ENCODE measurements at regions not wholly inside any gene's neighbourhood (a gene's known extent, or its start where the extent isn't known, plus 50 kb on each side); places are given as distances from the start of the nearest gene placed in this dataset.
"Not testable (repeated sequence)": the region's sequence is repeated elsewhere in the genome, so short reads cannot be mapped to it uniquely, and the experiment has no call there.

DNA sequence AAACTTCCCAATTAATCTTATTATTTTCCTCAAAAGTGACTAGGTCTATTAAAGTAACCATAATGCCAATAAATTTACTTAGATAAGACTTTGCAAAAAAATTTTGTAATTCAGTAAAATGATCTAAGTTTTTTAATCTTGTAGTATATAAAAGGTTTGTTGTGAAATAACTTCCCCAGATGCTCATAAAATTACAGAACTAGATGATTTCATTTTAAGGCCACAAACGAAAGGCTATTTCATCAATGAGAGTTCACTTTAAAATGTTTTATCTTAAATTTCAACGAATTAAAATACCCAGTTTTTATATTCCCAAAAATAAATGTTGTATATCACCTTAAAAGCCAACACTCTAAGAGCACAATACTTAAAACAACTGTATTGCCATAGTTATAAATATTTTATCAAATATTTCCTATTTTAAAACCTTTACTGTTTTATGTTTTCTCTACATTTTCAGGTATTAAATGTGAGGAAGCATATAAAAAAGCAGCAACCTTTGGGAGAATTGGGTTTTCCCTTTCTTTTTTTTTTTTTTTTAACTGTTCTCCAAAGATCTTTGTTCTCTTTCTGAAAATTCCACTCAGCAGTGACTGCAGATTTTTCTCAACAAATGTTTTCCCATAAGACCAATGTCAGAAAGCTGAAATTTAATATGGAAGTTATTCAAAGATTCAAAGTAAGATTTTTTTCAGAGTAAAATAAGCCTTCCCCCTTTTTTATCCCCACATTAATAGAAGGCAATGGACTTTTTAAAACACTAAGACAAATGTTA, 169.9 kb downstream of the CYB561 start:
- peak overlapping the region; percentile 67 for H3K27ac ChIP-seq (ENCODE audit: low read depth, low read length, severe bottlenecking)
- no peaks in the 10 kb centered on the region for H3K9me3 ChIP-seq (ENCODE audit: control insufficient read depth, low read length)
- H3K4me1 ChIP-seq (ENCODE audit: control insufficient read depth, insufficient read depth, low read length, poor library complexity, severe bottlenecking): peaks cover 8% of the 10 kb centered on the region
- no CpG with 5 or more reads among the region's 2 CpGs for WGBS, 2 experiments (ENCODE audit: insufficient coverage in 2 of 2)
- no peaks in the 10 kb centered on the region for H3K36me3 ChIP-seq (ENCODE audit: control insufficient read depth, insufficient read depth, low read length)
- H3K4me3 ChIP-seq (ENCODE audit: extremely low read depth, insufficient read depth, low read length, poor library complexity, severe bottlenecking): no peak overlapping the region

DNA sequence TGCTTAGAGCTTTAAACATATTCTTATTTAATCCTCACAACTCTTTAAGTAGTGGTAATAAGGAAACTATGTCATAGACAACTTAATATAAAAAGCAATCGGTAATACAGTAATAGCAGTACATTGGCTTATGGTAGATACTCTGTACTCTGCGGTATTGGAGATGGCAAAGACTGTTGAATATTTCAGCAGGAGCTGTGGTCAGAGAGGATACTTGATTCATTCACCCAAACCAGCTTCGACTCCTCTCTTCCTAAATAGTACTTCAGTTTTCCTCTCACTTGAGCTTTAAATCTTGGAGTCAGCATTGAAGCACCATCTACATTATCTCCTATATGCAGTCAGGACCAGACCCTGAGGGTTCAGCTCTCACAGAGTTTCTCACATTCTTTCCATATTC, 169.3 kb downstream of the CYB561 start:
- H3K27ac ChIP-seq (ENCODE audit: low read depth, low read length, severe bottlenecking): no peak overlapping the region
- H3K9me3 ChIP-seq (ENCODE audit: control insufficient read depth, low read length): no peaks in the 10 kb centered on the region
- peaks cover 8% of the 10 kb centered on the region for H3K4me1 ChIP-seq (ENCODE audit: control insufficient read depth, insufficient read depth, low read length, poor library complexity, severe bottlenecking)
- no peaks in the 10 kb centered on the region for H3K36me3 ChIP-seq (ENCODE audit: control insufficient read depth, insufficient read depth, low read length)
- WGBS, 2 experiments (ENCODE audit: insufficient coverage in 2 of 2): 85 to 98% methylated on average over 1 to 3 of the region's 3 CpGs
- H3K4me3 ChIP-seq (ENCODE audit: extremely low read depth, insufficient read depth, low read length, poor library complexity, severe bottlenecking): no peak overlapping the region

DNA sequence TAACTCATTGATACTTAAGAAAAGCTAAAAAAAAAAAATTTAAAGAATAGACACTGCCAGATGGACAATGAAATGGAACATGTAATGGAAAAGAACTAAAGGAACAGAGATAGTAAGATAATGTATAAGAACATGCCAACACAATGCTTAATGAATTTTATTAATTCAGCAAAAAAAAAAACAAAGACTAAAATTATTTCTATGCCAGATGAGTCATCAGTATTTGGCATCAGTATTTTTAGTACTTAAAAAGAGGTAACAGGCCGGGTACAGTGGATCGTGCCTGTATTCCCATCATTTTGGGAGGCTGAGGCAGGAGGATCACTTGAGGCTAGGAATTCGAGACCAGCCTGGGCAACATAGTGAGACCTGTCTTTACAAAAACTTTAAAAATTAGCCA, 168.5 kb downstream of the CYB561 start:
- no peaks in the 10 kb centered on the region for H3K9me3 ChIP-seq (ENCODE audit: control insufficient read depth, low read length)
- H3K27ac ChIP-seq (ENCODE audit: low read depth, low read length, severe bottlenecking): no peak overlapping the region
- H3K36me3 ChIP-seq (ENCODE audit: control insufficient read depth, insufficient read depth, low read length): no peaks in the 10 kb centered on the region
- no peak overlapping the region for H3K4me3 ChIP-seq (ENCODE audit: extremely low read depth, insufficient read depth, low read length, poor library complexity, severe bottlenecking)
- peaks cover 8% of the 10 kb centered on the region for H3K4me1 ChIP-seq (ENCODE audit: control insufficient read depth, insufficient read depth, low read length, poor library complexity, severe bottlenecking)
- WGBS, 2 experiments (ENCODE audit: insufficient coverage in 2 of 2): 90 to 98% methylated on average over 3 of the region's 3 CpGs

DNA sequence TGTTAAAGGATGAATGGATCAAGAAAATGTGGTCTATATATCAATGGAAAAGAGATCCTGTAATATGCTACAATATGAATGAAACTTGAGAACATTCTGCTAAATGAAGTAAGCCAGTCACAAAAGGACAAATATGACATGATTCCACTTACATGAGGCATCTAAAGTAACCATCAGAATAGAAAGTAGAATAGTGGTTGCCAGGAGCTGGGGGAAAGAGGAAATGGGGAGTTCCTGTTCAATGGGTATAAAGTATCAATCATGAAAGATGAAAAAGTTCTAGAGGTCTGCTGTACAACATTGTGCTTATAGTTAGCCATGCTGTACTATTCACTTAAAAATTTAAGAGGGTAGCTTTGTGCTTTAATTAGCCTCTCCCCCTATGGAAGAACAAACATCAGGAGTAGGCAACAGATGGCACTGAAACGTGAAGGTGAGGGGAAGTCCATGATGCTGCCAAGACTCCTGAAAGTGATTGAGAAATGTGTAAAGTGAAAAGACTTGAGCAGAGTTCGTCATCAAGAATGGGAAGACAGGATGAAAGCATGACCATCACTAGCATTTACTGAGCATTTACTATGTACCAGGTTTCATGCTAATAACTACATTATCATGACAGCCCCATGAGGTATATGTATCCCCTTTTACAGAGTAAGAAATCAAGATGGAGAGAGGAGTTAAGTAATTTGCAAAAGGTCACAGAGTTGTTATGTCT, 167.2 kb downstream of the CYB561 start:
- no peak overlapping the region for H3K27ac ChIP-seq (ENCODE audit: low read depth, low read length, severe bottlenecking)

DNA sequence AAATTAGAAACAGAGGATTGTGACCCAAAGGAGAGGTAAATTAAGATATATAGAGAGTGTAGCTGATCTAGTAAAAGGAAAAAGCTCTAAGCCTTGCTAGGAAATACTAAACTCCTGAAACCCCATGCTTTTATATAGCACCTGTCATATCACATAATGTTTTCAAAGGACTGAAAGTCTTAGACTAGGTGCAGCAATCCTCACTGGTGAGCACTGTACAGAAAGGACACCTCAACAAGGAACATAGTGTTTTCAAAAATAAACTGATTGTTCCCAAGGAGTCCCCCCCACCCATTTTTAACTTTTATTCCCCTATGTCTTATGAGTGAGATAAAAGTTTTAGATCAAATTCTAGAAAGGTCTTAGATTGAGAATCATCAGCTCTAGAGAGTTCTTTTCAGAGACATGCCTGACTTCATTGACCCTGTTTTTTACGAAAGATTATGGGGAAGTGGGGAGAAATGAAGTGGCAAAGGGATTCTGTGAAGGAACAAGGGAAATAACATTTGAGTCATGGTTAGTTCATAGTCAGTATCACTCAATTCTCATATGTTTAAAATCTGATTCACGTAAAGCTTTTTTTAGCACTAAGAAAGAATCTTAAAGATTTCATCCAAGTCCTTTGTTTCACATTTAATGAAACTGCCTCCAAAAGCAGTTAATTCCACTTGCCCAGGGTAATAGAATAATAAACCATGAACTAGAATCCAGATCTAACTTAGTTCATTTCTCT, 166.4 kb downstream of the CYB561 start:
- H3K4me1 ChIP-seq (ENCODE audit: control insufficient read depth, insufficient read depth, low read length, poor library complexity, severe bottlenecking): peaks cover 8% of the 10 kb centered on the region
- no peaks in the 10 kb centered on the region for H3K36me3 ChIP-seq (ENCODE audit: control insufficient read depth, insufficient read depth, low read length)
- no peak overlapping the region for H3K27ac ChIP-seq (ENCODE audit: low read depth, low read length, severe bottlenecking)
- WGBS, 2 experiments (ENCODE audit: insufficient coverage in 2 of 2): 75 to 85% methylated on average over 2 of the region's 2 CpGs
- no peak overlapping the region for H3K4me3 ChIP-seq (ENCODE audit: extremely low read depth, insufficient read depth, low read length, poor library complexity, severe bottlenecking)
- H3K9me3 ChIP-seq (ENCODE audit: control insufficient read depth, low read length): no peaks in the 10 kb centered on the region

More for the DNA sequence above, 167.2 kb downstream of the CYB561 start:
- Histone ChIP-seq H3K36me3 (ENCODE audit: control insufficient read depth, insufficient read depth, low read length) (no peaks in the 10 kb centered on the region), H3K4me1 (ENCODE audit: control insufficient read depth, insufficient read depth, low read length, poor library complexity, severe bottlenecking) (peaks cover 8% of the 10 kb centered on the region), H3K4me3 (ENCODE audit: extremely low read depth, insufficient read depth, low read length, poor library complexity, severe bottlenecking) (no peak overlapping the region), H3K9me3 (ENCODE audit: control insufficient read depth, low read length) (no peaks in the 10 kb centered on the region)
- 100% methylated on average over 1 of the region's 2 CpGs for WGBS, 2 experiments (ENCODE audit: insufficient coverage in 2 of 2)

DNA sequence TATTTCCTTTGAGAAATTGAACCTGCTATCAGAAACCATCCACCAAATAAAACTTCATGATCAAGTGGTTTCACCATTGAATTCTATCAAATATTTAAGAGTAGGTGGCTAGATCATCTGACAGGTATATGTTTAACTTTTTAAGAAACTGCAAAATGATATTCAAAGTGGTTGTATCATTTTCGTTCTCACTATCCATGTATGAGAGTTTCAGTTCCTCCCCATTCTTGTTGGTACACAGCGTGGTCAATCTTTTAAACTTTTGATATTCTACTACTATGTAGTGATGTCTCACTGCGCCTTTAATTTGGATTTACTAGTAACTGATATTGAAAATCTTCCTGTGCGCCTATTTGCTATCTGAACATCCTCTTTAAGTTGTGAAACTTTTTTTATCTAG, 163.7 kb downstream of the CYB561 start:
- no CpG with 5 or more reads among the region's 4 CpGs for WGBS, 2 experiments (ENCODE audit: insufficient coverage in 2 of 2)
- H3K9me3 ChIP-seq (ENCODE audit: control insufficient read depth, low read length): peaks cover 13% of the 10 kb centered on the region
- H3K4me1 ChIP-seq (ENCODE audit: control insufficient read depth, insufficient read depth, low read length, poor library complexity, severe bottlenecking): no peaks in the 10 kb centered on the region
- H3K36me3 ChIP-seq (ENCODE audit: control insufficient read depth, insufficient read depth, low read length): peaks cover 5% of the 10 kb centered on the region
- H3K27ac ChIP-seq (ENCODE audit: low read depth, low read length, severe bottlenecking): no peak overlapping the region
- H3K4me3 ChIP-seq (ENCODE audit: extremely low read depth, insufficient read depth, low read length, poor library complexity, severe bottlenecking): no peak overlapping the region

DNA sequence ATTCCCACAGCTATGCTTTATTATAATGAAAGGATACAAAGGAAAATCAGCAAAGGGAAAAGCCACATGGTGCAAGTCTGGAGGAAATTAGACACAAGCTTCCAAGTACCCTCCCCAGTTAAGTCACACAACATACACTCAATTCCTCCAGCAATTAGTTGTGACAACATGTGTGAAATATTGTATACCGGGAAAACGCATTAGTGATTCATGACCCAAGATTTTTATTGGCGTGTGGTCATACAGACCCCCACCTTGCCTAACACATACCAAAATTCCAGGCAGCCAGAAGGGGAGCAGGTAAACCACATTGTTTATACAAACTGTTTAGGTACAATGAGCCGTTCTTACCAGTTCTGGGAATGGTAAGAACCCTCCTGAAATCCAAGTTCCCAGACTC, 160.6 kb downstream of the CYB561 start:
- 100% methylated on average over 1 of the region's 4 CpGs for WGBS, 2 experiments (ENCODE audit: insufficient coverage in 2 of 2)
- no peaks in the 10 kb centered on the region for H3K4me1 ChIP-seq (ENCODE audit: control insufficient read depth, insufficient read depth, low read length, poor library complexity, severe bottlenecking)
- H3K27ac ChIP-seq (ENCODE audit: low read depth, low read length, severe bottlenecking): no peak overlapping the region
- no peak overlapping the region for H3K4me3 ChIP-seq (ENCODE audit: extremely low read depth, insufficient read depth, low read length, poor library complexity, severe bottlenecking)
- peaks cover 13% of the 10 kb centered on the region for H3K9me3 ChIP-seq (ENCODE audit: control insufficient read depth, low read length)
- H3K36me3 ChIP-seq (ENCODE audit: control insufficient read depth, insufficient read depth, low read length): peaks cover 5% of the 10 kb centered on the region

DNA sequence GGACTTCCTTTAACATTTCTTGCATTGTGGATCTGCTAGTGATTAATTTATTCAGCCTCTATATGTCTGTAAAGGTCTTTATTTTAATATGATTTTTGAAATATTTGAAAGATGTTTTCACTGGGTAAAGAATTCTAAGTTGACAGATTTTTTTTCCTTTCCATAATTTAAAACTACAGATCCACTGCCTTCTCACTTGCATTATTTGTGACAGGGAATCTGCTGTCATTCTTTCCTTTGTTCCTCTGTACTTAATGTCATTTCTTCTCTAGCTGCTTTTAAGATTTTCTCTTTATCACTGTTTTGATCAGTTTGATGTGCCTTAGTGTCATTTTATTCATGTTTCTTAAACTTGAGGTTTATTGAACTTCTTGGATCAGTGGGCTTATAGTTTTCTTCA, 159.9 kb downstream of the CYB561 start:
- no peak overlapping the region for H3K4me3 ChIP-seq (ENCODE audit: extremely low read depth, insufficient read depth, low read length, poor library complexity, severe bottlenecking)
- no peaks in the 10 kb centered on the region for H3K4me1 ChIP-seq (ENCODE audit: control insufficient read depth, insufficient read depth, low read length, poor library complexity, severe bottlenecking)
- peaks cover 5% of the 10 kb centered on the region for H3K36me3 ChIP-seq (ENCODE audit: control insufficient read depth, insufficient read depth, low read length)
- no peak overlapping the region for H3K27ac ChIP-seq (ENCODE audit: low read depth, low read length, severe bottlenecking)
- peaks cover 13% of the 10 kb centered on the region for H3K9me3 ChIP-seq (ENCODE audit: control insufficient read depth, low read length)

DNA sequence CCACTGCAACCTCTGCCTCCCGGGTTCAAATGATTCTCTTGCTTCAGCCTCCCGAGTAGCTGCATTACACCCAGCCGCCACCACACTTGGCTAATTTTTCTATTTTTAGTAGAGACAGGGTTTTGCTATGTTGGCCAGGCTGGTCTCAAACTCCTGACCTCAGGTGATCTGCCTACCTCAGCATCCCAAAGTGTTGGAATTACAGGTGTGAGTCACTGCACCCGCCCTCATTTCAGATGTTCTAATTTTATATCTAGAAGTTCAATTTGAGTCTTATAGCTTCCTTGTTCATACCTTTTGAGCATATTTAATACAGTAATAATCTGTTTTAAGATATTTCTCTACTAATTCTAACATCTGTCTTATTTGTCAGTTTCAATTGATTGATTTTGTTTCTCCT, 159.1 kb downstream of the CYB561 start:
- peaks cover 13% of the 10 kb centered on the region for H3K9me3 ChIP-seq (ENCODE audit: control insufficient read depth, low read length)
- 83 to 100% methylated on average over 1 of the region's 4 CpGs for WGBS, 2 experiments (ENCODE audit: insufficient coverage in 2 of 2)
- not testable (repeated sequence) for H3K27ac ChIP-seq (ENCODE audit: low read depth, low read length, severe bottlenecking); H3K4me1 ChIP-seq (ENCODE audit: control insufficient read depth, insufficient read depth, low read length, poor library complexity, severe bottlenecking); H3K36me3 ChIP-seq (ENCODE audit: control insufficient read depth, insufficient read depth, low read length); H3K4me3 ChIP-seq (ENCODE audit: extremely low read depth, insufficient read depth, low read length, poor library complexity, severe bottlenecking)

DNA sequence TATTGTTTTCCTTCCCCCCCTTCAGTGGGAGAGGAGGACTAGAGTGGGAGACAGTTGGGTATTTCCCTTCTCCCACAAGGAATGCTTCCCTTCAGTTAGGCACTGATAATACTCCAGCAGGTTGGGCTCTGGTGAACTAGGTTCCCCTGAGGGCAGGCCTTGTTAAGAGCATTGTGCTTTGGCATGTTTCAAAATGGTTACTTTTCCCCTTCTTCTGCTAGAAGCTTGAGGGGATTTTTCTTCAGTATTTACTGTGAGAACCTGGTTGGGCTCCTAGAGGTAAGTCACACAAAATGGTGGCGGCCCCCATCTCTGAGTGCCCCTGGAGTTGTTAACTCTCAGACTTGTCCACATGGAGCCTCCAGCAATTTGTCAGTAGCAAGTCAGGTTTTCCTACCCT, 156.2 kb downstream of the CYB561 start:
- WGBS, 2 experiments (ENCODE audit: insufficient coverage in 2 of 2): 100% methylated on average over 1 of the region's 1 CpG; no CpG with 5 or more reads in 1 of the 2 experiments
- H3K36me3 ChIP-seq (ENCODE audit: control insufficient read depth, insufficient read depth, low read length): peaks cover 8% of the 10 kb centered on the region
- H3K9me3 ChIP-seq (ENCODE audit: control insufficient read depth, low read length): peaks cover 13% of the 10 kb centered on the region
- peaks cover 4% of the 10 kb centered on the region for H3K4me1 ChIP-seq (ENCODE audit: control insufficient read depth, insufficient read depth, low read length, poor library complexity, severe bottlenecking)
- no peak overlapping the region for H3K4me3 ChIP-seq (ENCODE audit: extremely low read depth, insufficient read depth, low read length, poor library complexity, severe bottlenecking)
- H3K27ac ChIP-seq (ENCODE audit: low read depth, low read length, severe bottlenecking): no peak overlapping the region
